ENCODE measurements at regions not wholly inside any gene's neighbourhood (a gene's known extent, or its start where the extent isn't known, plus 50 kb on each side); places are given as distances from the start of the nearest gene placed in this dataset.

DNA sequence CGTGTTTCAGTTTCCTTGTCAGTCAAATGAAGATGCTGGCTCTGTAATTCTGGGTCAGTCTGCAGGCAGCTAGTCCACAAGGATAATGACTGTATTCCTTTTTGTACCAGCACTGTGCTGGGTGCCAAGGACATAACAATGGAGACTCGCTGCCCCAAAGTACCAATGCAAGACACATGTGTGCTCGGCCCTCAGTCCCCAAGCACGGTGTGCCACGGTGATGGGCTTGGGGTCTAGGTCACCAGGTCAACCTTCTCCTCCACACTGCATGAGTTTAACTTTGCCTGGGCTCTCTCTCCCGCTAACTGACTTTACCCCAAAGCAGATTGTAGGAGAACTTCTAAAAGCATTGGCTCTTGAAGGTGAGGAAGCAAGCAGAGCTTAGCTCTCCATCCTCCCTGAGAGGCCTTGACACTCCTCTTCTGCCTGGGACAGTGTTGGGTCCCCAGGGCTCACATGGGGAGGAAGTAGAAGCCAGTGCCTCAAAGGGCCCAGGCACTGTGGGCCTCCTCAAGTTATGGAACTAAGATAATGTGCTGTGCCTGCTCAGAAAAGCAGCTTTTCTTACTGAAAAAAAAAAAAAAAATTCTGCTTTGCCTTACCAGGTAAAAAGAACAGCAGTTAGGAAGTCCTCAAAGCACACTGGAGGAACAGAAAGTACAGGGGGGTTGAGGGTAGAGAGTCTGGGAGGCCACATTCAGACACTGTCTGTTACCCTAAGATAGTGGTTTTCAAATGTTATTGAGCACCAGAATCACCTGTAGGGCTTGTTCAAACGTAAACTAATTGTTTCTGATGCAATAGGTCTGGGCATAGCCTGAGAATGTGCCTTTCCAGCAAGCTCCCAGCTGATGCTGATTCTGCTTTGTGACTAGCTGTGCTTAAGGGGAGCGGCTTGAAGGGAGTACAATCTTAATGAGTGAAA is 276.4 kb upstream of the CXCR4 start:
- Histone ChIP-seq H3K36me3 (no peaks in the 10 kb centered on the region), H3K9me3 (no peaks in the 10 kb centered on the region), H3K27ac (no peak overlapping the region), H3K4me3 (no peak overlapping the region), H3K27me3 (no peaks in the 10 kb centered on the region), H3K4me1 (no peaks in the 10 kb centered on the region)
- WGBS, 2 donors: 83% methylated on average over 8 of the region's 8 CpGs
- intact Hi-C loops (cut with DNase I): no loop called here
- TF ChIP-seq EP300 (IDR thresholded peaks at IDR 0.05) (no peak), POLR2AphosphoS5 (IDR thresholded peaks at IDR 0.05) (no peak), POLR2A (IDR thresholded peaks at IDR 0.05) (no peak)
- TF ChIP-seq, protein P1, sequence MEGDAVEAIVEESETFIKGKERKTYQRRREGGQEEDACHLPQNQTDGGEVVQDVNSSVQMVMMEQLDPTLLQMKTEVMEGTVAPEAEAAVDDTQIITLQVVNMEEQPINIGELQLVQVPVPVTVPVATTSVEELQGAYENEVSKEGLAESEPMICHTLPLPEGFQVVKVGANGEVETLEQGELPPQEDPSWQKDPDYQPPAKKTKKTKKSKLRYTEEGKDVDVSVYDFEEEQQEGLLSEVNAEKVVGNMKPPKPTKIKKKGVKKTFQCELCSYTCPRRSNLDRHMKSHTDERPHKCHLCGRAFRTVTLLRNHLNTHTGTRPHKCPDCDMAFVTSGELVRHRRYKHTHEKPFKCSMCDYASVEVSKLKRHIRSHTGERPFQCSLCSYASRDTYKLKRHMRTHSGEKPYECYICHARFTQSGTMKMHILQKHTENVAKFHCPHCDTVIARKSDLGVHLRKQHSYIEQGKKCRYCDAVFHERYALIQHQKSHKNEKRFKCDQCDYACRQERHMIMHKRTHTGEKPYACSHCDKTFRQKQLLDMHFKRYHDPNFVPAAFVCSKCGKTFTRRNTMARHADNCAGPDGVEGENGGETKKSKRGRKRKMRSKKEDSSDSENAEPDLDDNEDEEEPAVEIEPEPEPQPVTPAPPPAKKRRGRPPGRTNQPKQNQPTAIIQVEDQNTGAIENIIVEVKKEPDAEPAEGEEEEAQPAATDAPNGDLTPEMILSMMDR (IDR thresholded peaks at IDR 0.05): no peak
- no peak for DNase-seq

- no peaks in the 10 kb centered on the region for H3K36me3 ChIP-seq
- TF ChIP-seq EP300 (IDR thresholded peaks at IDR 0.05) (no peak), POLR2A (IDR thresholded peaks at IDR 0.05) (no peak)
- TF ChIP-seq, protein P1 (IDR thresholded peaks at IDR 0.05): no peak
- intact Hi-C loops (cut with DNase I): no loop called here
- H3K4me1 ChIP-seq: no peaks in the 10 kb centered on the region
- no peak overlapping the region for H3K4me3 ChIP-seq
- no peaks in the 10 kb centered on the region for H3K9me3 ChIP-seq
- WGBS, 2 donors: 85 to 94% methylated on average over 1 of the region's 1 CpG
- DNase-seq: no peak
- no peak overlapping the region for H3K27ac ChIP-seq
- H3K27me3 ChIP-seq: no peaks in the 10 kb centered on the region
These were observed 275.6 kb upstream of the CXCR4 start for GRCh38 chr2:136393514-136393913.

- TF ChIP-seq POLR2A (IDR thresholded peaks at IDR 0.05) (no peak), EP300 (IDR thresholded peaks at IDR 0.05) (no peak), POLR2AphosphoS5 (IDR thresholded peaks at IDR 0.05) (no peak)
- TF ChIP-seq, protein P1 (IDR thresholded peaks at IDR 0.05): no peak
- intact Hi-C loops (cut with DNase I): no loop called here
- DNase-seq: no peak
- no peak overlapping the region for H3K4me3 ChIP-seq
- H3K27ac ChIP-seq: no peak overlapping the region
- 73 to 86% methylated on average over 4 of the region's 4 CpGs for WGBS, 2 donors
- no peaks in the 10 kb centered on the region for H3K27me3 ChIP-seq
- no peaks in the 10 kb centered on the region for H3K36me3 ChIP-seq
- no peaks in the 10 kb centered on the region for H3K4me1 ChIP-seq
- H3K9me3 ChIP-seq: no peaks in the 10 kb centered on the region
These were observed 275.1 kb upstream of the CXCR4 start for GRCh38 chr2:136392897-136393505.

GRCh38 chr2:136389809-136390208 is 271.9 kb upstream of the CXCR4 start:
- Histone ChIP-seq H3K9me3 (no peaks in the 10 kb centered on the region), H3K4me3 (no peak overlapping the region), H3K27ac (no peak overlapping the region), H3K4me1 (peaks cover 0 to 12% (median 10%) of the 10 kb centered on the region in 4 donors), H3K27me3 (no peaks in the 10 kb centered on the region), H3K36me3 (no peaks in the 10 kb centered on the region)
- 46 to 59% methylated on average over 3 of the region's 3 CpGs for WGBS, 2 donors
- DNase-seq: no peak
- TF ChIP-seq, protein P1 (IDR thresholded peaks at IDR 0.05): no peak
- TF ChIP-seq EP300 (IDR thresholded peaks at IDR 0.05) (no peak), POLR2A (IDR thresholded peaks at IDR 0.05) (no peak), POLR2AphosphoS5 (IDR thresholded peaks at IDR 0.05) (no peak)
- intact Hi-C loops (cut with DNase I): loop anchor here (10.0 kb wide), 1 partner anchor 275 kb away; the partner anchor contains the start of gene CXCR4
